ENCODE measurements at regions not wholly inside any gene's neighbourhood (a gene's known extent, or its start where the extent isn't known, plus 50 kb on each side); places are given as distances from the start of the nearest gene placed in this dataset.

DNA sequence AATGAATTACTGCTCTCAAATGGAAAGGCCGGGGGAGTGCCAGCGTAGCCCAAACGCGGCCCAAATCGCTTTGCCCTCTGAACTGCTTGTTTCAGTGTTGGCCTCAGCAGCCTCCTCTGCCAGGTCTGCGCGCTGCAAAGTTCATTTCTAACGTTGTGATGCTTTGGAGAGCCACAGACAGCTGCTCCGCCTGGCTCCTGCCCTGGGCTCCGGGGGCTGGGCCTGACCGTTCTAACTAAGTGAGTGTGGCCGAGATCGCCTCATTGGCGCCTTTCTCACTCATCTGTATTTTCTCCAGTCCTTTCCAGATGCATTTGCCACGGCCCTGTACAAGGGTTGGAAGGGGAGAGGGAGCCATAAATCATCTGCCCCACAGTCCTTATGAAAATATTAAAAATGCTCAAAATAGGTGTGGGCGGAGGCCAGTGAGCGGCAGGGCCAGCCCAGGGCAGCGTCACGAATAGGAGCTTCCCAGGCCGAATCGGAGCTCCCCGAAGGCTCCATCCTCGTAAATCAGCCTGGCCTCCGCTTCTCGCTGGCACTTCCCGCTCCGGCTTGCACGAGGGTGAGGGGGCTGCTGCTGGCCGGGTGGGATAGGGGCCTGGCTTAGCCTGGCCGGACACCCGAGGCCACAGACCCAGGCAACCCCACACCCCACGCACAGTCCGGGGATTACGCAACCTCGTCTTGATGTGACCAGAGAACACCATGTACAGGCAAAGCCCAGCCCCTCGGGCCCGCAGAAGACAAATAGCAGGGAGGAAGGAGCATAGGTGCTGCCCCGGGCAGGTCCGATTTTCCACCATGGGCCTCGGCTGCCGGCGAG is 196.6 kb upstream of the DIO3 start:
- TF ChIP-seq, protein P1, sequence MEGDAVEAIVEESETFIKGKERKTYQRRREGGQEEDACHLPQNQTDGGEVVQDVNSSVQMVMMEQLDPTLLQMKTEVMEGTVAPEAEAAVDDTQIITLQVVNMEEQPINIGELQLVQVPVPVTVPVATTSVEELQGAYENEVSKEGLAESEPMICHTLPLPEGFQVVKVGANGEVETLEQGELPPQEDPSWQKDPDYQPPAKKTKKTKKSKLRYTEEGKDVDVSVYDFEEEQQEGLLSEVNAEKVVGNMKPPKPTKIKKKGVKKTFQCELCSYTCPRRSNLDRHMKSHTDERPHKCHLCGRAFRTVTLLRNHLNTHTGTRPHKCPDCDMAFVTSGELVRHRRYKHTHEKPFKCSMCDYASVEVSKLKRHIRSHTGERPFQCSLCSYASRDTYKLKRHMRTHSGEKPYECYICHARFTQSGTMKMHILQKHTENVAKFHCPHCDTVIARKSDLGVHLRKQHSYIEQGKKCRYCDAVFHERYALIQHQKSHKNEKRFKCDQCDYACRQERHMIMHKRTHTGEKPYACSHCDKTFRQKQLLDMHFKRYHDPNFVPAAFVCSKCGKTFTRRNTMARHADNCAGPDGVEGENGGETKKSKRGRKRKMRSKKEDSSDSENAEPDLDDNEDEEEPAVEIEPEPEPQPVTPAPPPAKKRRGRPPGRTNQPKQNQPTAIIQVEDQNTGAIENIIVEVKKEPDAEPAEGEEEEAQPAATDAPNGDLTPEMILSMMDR (IDR thresholded peaks at IDR 0.05; ENCODE audit: borderline replicate concordance, extremely low read depth, low read length, poor library complexity, severe bottlenecking), result no peak
- no peak for TF ChIP-seq EZH2 (IDR thresholded peaks at IDR 0.05; ENCODE audit: borderline replicate concordance, low read depth, low read length, severe bottlenecking)
